ENCODE measurements at regions not wholly inside any gene's neighbourhood (a gene's known extent, or its start where the extent isn't known, plus 50 kb on each side); places are given as distances from the start of the nearest gene placed in this dataset.
"Not testable (repeated sequence)": the region's sequence is repeated elsewhere in the genome, so short reads cannot be mapped to it uniquely, and the experiment has no call there.

- TF ChIP-seq EZH2phosphoT487 (IDR thresholded peaks at IDR 0.05; ENCODE audit: low read depth): no peak
- TF ChIP-seq CTCF (IDR thresholded peaks at IDR 0.05; ENCODE audit: low read depth, low read length): no peak
- Histone ChIP-seq H3K79me2 (ENCODE audit: low read length) (no peaks in the 10 kb centered on the region), H2AFZ (ENCODE audit: low read depth, low read length) (no peak overlapping the region), H3K4me2 (ENCODE audit: low read length) (no peak overlapping the region), H3K9me3 (ENCODE audit: insufficient read depth, low read length) (no peaks in the 10 kb centered on the region), H3K4me1 (ENCODE audit: low read length) (no peaks in the 10 kb centered on the region), H3K9ac (ENCODE audit: low read length) (no peak overlapping the region), H3K27ac (ENCODE audit: low read length) (no peak overlapping the region), H4K20me1 (ENCODE audit: insufficient read depth, low read length) (no peaks in the 10 kb centered on the region), H3K36me3 (replicated peaks; ENCODE audit: low read depth, low read length) (no peaks in the 10 kb centered on the region), H3K27me3 (ENCODE audit: low read depth, low read length) (no peaks in the 10 kb centered on the region), H3K4me3 (ENCODE audit: low read length) (no peak overlapping the region)
These were observed 364.0 kb upstream of the KCND2 start for GRCh38 chr7:119908948-119909347.

- not testable (repeated sequence) for H3K4me1 ChIP-seq (ENCODE audit: low read length); H3K36me3 ChIP-seq (replicated peaks; ENCODE audit: low read depth, low read length); H3K27ac ChIP-seq (ENCODE audit: low read length); H3K4me3 ChIP-seq (ENCODE audit: low read length); H3K27me3 ChIP-seq (ENCODE audit: low read depth, low read length); H2AFZ ChIP-seq (ENCODE audit: low read depth, low read length); H3K9me3 ChIP-seq (ENCODE audit: insufficient read depth, low read length); H3K79me2 ChIP-seq (ENCODE audit: low read length); H4K20me1 ChIP-seq (ENCODE audit: insufficient read depth, low read length); H3K4me2 ChIP-seq (ENCODE audit: low read length); H3K9ac ChIP-seq (ENCODE audit: low read length)
These were observed 358.9 kb upstream of the KCND2 start for GRCh38 chr7:119914119-119914518.

- no peaks in the 10 kb centered on the region for H4K20me1 ChIP-seq (ENCODE audit: insufficient read depth, low read length)
- H3K4me2 ChIP-seq (ENCODE audit: low read length): no peak overlapping the region
- H3K36me3 ChIP-seq (replicated peaks; ENCODE audit: low read depth, low read length): no peaks in the 10 kb centered on the region
- H3K4me3 ChIP-seq (ENCODE audit: low read length): no peak overlapping the region
- H3K27me3 ChIP-seq (ENCODE audit: low read depth, low read length): no peaks in the 10 kb centered on the region
- no peaks in the 10 kb centered on the region for H3K79me2 ChIP-seq (ENCODE audit: low read length)
- TF ChIP-seq CTCF (IDR thresholded peaks at IDR 0.05; ENCODE audit: low read depth, low read length): no peak
- no peak for TF ChIP-seq EZH2phosphoT487 (IDR thresholded peaks at IDR 0.05; ENCODE audit: low read depth)
- H3K4me1 ChIP-seq (ENCODE audit: low read length): no peaks in the 10 kb centered on the region
- no peaks in the 10 kb centered on the region for H3K9me3 ChIP-seq (ENCODE audit: insufficient read depth, low read length)
- no peak overlapping the region for H3K27ac ChIP-seq (ENCODE audit: low read length)
- no peak overlapping the region for H2AFZ ChIP-seq (ENCODE audit: low read depth, low read length)
- H3K9ac ChIP-seq (ENCODE audit: low read length): no peak overlapping the region
These were observed 356.5 kb upstream of the KCND2 start for GRCh38 chr7:119916501-119916900.

GRCh38 chr7:119918185-119918584 lies 354.8 kb upstream of the KCND2 start:
- Histone ChIP-seq H3K4me2 (ENCODE audit: low read length) (no peak overlapping the region), H3K4me1 (ENCODE audit: low read length) (no peaks in the 10 kb centered on the region), H3K4me3 (ENCODE audit: low read length) (no peak overlapping the region), H3K9me3 (ENCODE audit: insufficient read depth, low read length) (no peaks in the 10 kb centered on the region), H3K79me2 (ENCODE audit: low read length) (no peaks in the 10 kb centered on the region), H3K9ac (ENCODE audit: low read length) (no peak overlapping the region), H4K20me1 (ENCODE audit: insufficient read depth, low read length) (no peaks in the 10 kb centered on the region), H2AFZ (ENCODE audit: low read depth, low read length) (no peak overlapping the region), H3K36me3 (replicated peaks; ENCODE audit: low read depth, low read length) (no peaks in the 10 kb centered on the region), H3K27ac (ENCODE audit: low read length) (no peak overlapping the region), H3K27me3 (ENCODE audit: low read depth, low read length) (no peaks in the 10 kb centered on the region)
- TF ChIP-seq CTCF (IDR thresholded peaks at IDR 0.05; ENCODE audit: low read depth, low read length) (no peak), EZH2phosphoT487 (IDR thresholded peaks at IDR 0.05; ENCODE audit: low read depth) (no peak)

- Histone ChIP-seq H3K9me3 (ENCODE audit: insufficient read depth, low read length) (no peaks in the 10 kb centered on the region), H3K4me2 (ENCODE audit: low read length) (no peak overlapping the region), H2AFZ (ENCODE audit: low read depth, low read length) (peak overlapping the region; percentile 39; the same call in 1 of the 2 replicates), H4K20me1 (ENCODE audit: insufficient read depth, low read length) (no peaks in the 10 kb centered on the region), H3K27me3 (ENCODE audit: low read depth, low read length) (no peaks in the 10 kb centered on the region), H3K4me1 (ENCODE audit: low read length) (no peaks in the 10 kb centered on the region), H3K36me3 (replicated peaks; ENCODE audit: low read depth, low read length) (no peaks in the 10 kb centered on the region), H3K4me3 (ENCODE audit: low read length) (no peak overlapping the region), H3K27ac (ENCODE audit: low read length) (no peak overlapping the region), H3K79me2 (ENCODE audit: low read length) (no peaks in the 10 kb centered on the region), H3K9ac (ENCODE audit: low read length) (no peak overlapping the region)
- no peak for TF ChIP-seq EZH2phosphoT487 (IDR thresholded peaks at IDR 0.05; ENCODE audit: low read depth)
- no peak for TF ChIP-seq CTCF (IDR thresholded peaks at IDR 0.05; ENCODE audit: low read depth, low read length)
These were observed 353.0 kb upstream of the KCND2 start for GRCh38 chr7:119919986-119920385.

Data from OCI-LY3 (cell line).